ENCODE measurements at regions not wholly inside any gene's neighbourhood (a gene's known extent, or its start where the extent isn't known, plus 50 kb on each side); places are given as distances from the start of the nearest gene placed in this dataset.

- BruUV-seq (replicated peaks) = no TSS peak
- no peak overlapping the region for H3K4me3 ChIP-seq (ENCODE audit: low read depth, low read length, poor library complexity, severe bottlenecking)
- ChIA-PET CTCF (no interaction called here), POLR2A (ENCODE audit: low non-redundant PET) (interaction anchor here (0.6 kb wide), 1 partner anchor 1163 kb away, joined by 7 read pairs; no protein-coding TSS in a partner anchor)
- H3K27me3 ChIP-seq (replicated peaks; ENCODE audit: insufficient read depth, low read depth, low read length, poor library complexity) = no peaks in the 10 kb centered on the region
- intact Hi-C loops (cut with micrococcal nuclease; ENCODE audit: unreplicated experiment) = no loop called here
- no peaks in the 10 kb centered on the region for H3K9me3 ChIP-seq (ENCODE audit: low read depth, low read length, poor library complexity, severe bottlenecking)
- TF ChIP-seq EZH2 (IDR thresholded peaks at IDR 0.05; ENCODE audit: borderline replicate concordance, low read depth, low read length, poor library complexity, severe bottlenecking) (no peak), CTCF (conservative IDR thresholded peaks at IDR 0.05; ENCODE audit: low read depth, low read length) (no peak)
- no peak overlapping the region for H3K27ac ChIP-seq (ENCODE audit: low read depth, low read length, poor library complexity, severe bottlenecking)
- H3K36me3 ChIP-seq (ENCODE audit: insufficient read depth, low read length, poor library complexity, severe bottlenecking) = no peaks in the 10 kb centered on the region
- peak; percentile 6 for DNase-seq (ENCODE audit: low spot score)
- H3K4me1 ChIP-seq (ENCODE audit: insufficient read depth, low read length, poor library complexity, severe bottlenecking) = no peaks in the 10 kb centered on the region
Measured at GRCh38 chr2:134148843-134149472, 104.9 kb upstream of the MGAT5 start.

GRCh38 chr2:134149904-134150303 lies 104.0 kb upstream of the MGAT5 start:
- BruUV-seq (replicated peaks) = no TSS peak
- H3K36me3 ChIP-seq (ENCODE audit: insufficient read depth, low read length, poor library complexity, severe bottlenecking) = no peaks in the 10 kb centered on the region
- ChIA-PET CTCF (no interaction called here), POLR2A (ENCODE audit: low non-redundant PET) (no interaction called here)
- no peak for DNase-seq (ENCODE audit: low spot score)
- H3K27ac ChIP-seq (ENCODE audit: low read depth, low read length, poor library complexity, severe bottlenecking) = no peak overlapping the region
- TF ChIP-seq EZH2 (IDR thresholded peaks at IDR 0.05; ENCODE audit: borderline replicate concordance, low read depth, low read length, poor library complexity, severe bottlenecking) (no peak), CTCF (conservative IDR thresholded peaks at IDR 0.05; ENCODE audit: low read depth, low read length) (no peak)
- H3K4me3 ChIP-seq (ENCODE audit: low read depth, low read length, poor library complexity, severe bottlenecking) = no peak overlapping the region
- no peaks in the 10 kb centered on the region for H3K4me1 ChIP-seq (ENCODE audit: insufficient read depth, low read length, poor library complexity, severe bottlenecking)
- no peaks in the 10 kb centered on the region for H3K9me3 ChIP-seq (ENCODE audit: low read depth, low read length, poor library complexity, severe bottlenecking)
- H3K27me3 ChIP-seq (replicated peaks; ENCODE audit: insufficient read depth, low read depth, low read length, poor library complexity) = no peaks in the 10 kb centered on the region
- intact Hi-C loops (cut with micrococcal nuclease; ENCODE audit: unreplicated experiment) = no loop called here

- Histone ChIP-seq H3K27ac (ENCODE audit: low read depth, low read length, poor library complexity, severe bottlenecking) (no peak overlapping the region), H3K4me1 (ENCODE audit: insufficient read depth, low read length, poor library complexity, severe bottlenecking) (no peaks in the 10 kb centered on the region), H3K27me3 (replicated peaks; ENCODE audit: insufficient read depth, low read depth, low read length, poor library complexity) (no peaks in the 10 kb centered on the region), H3K9me3 (ENCODE audit: low read depth, low read length, poor library complexity, severe bottlenecking) (no peaks in the 10 kb centered on the region), H3K36me3 (ENCODE audit: insufficient read depth, low read length, poor library complexity, severe bottlenecking) (no peaks in the 10 kb centered on the region), H3K4me3 (ENCODE audit: low read depth, low read length, poor library complexity, severe bottlenecking) (no peak overlapping the region)
- DNase-seq (ENCODE audit: low spot score) = no peak
- ChIA-PET CTCF (no interaction called here), POLR2A (ENCODE audit: low non-redundant PET) (no interaction called here)
- TF ChIP-seq EZH2 (IDR thresholded peaks at IDR 0.05; ENCODE audit: borderline replicate concordance, low read depth, low read length, poor library complexity, severe bottlenecking) (no peak), CTCF (conservative IDR thresholded peaks at IDR 0.05; ENCODE audit: low read depth, low read length) (no peak)
- BruUV-seq (replicated peaks) = no TSS peak
- intact Hi-C loops (cut with micrococcal nuclease; ENCODE audit: unreplicated experiment) = no loop called here
Measured at GRCh38 chr2:134150760-134151159, 103.1 kb upstream of the MGAT5 start.

All from A673 (cell line).